Erythroblast (primary cell): ENCODE measurements at regions not wholly inside any gene's neighbourhood (a gene's known extent, or its start where the extent isn't known, plus 50 kb on each side); places are given as distances from the start of the nearest gene placed in this dataset.

Experiments used
- GATA1 ChIP-seq: IDR thresholded peaks from 2 replicates; pipeline ENCODE4 v1.6.1; 2011; ENCODE audit warnings: low read depth, mild to moderate bottlenecking, control low read depth, low read length, moderate library complexity
- POLR2A ChIP-seq: IDR thresholded peaks from 2 replicates; pipeline ENCODE4 v1.6.1; 2011; ENCODE audit warnings: mild to moderate bottlenecking, low read length

GRCh38 chr6:146981981-146982380, 222.2 kb upstream of the STXBP5 start:
- TF ChIP-seq POLR2A (no peak), GATA1 (no peak)
